NCI-H2227 (cell line): ENCODE measurements at regions not wholly inside any gene's neighbourhood (a gene's known extent, or its start where the extent isn't known, plus 50 kb on each side); places are given as distances from the start of the nearest gene placed in this dataset.
A peak's percentile ranks its signal among the peaks of the same experiment; 100 is the strongest.

Experiments
- DNase-seq: peaks from one replicate; lab custom pipeline; 2025; ENCODE audit not compliant: unreplicated experiment; lab: John Stamatoyannopoulos, UW

- no peak for DNase-seq
Observed at GRCh38 chr1:63112155-63112900, 210.0 kb upstream of the FOXD3 start.

DNA sequence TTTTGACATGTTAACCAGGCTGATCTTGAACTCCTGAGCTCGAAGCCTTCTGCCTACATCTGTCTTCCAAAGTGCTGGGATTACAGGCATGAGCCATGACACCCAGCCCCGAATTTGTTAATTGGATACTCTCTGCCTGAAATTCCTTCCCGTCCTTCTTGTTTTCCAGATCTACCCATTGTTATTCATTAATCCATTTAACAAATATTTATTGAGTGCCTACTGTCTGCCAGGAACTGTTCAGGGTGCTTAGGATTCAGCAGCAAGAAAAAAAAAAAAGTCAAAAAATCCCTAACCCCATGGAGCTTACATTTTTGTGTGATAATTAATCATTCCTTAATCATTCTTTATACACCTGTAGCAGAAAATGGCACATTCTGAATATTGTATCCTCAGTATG lies 206.8 kb upstream of the FOXD3 start:
- no peak for DNase-seq

GRCh38 chr1:63116016-63116415 lies 206.4 kb upstream of the FOXD3 start:
- DNase-seq = no peak

GRCh38 chr1:63119575-63120155 lies 202.7 kb upstream of the FOXD3 start:
- no peak for DNase-seq

- no peak for DNase-seq
Observed at GRCh38 chr1:63122079-63122478, 200.3 kb upstream of the FOXD3 start.

DNA sequence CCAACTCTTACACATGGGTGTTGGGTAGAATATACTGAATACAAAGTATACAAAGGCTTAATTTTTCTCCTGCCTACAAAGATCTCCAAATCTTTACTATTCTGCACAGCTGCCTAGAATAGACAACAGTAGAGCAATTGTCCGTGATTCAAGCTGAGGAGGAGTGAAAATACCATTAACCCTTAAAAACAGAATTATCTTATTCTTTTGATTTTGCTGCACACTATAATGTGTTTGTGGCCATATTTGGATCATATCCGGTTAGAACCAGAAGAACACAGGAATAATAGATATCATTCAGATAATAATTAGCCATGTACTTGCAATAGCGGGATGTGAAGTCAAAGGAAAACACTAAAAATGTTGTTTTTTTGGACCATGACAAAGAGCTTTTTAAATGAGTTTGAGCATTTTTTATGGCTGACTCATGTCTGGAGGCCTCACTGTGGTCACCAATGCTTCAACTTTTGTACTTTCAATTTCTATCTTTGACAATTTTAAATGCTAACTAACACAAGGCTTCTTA lies 197.6 kb upstream of the FOXD3 start:
- no peak for DNase-seq

- no peak for DNase-seq
Observed at GRCh38 chr1:63126104-63126503, 196.3 kb upstream of the FOXD3 start.

DNA sequence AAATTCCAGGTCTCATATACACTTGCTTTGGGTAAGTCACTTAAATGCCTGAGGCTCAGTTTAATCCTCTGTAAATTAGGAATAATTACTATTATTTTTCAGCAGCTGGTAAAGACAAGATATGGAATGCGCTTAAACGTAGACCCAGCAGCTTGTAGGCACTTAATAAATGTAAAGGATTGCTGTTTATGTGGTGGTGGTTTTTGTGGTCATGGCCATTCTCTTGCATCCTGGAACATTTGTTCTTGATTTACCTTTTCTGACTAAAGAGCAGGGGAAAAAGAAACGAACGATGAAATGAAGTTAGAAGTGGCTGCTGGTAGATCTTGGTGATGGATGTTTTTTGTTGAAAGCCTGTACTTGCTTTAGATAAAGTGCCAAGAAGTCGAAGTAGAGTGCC lies 195.0 kb upstream of the FOXD3 start:
- DNase-seq = no peak

DNA sequence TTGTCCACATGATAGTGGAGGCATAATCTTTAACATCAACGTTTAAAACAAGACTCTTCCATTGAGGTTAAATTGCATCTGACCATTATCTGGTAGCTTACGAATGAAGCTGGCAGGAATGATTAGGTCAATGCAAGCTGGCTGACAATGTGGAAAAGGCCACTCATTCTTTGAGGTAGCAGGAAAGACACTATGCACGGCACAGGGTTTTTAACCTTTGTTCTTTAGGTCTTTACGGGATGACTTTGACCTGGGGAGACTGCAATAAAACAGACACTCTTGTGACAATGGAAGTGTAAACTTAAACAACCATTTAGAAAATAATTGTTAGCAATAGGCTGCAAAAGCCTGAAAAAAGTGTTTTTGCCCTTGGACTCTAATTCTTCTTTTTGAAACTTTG lies 193.8 kb upstream of the FOXD3 start:
- no peak for DNase-seq

DNA sequence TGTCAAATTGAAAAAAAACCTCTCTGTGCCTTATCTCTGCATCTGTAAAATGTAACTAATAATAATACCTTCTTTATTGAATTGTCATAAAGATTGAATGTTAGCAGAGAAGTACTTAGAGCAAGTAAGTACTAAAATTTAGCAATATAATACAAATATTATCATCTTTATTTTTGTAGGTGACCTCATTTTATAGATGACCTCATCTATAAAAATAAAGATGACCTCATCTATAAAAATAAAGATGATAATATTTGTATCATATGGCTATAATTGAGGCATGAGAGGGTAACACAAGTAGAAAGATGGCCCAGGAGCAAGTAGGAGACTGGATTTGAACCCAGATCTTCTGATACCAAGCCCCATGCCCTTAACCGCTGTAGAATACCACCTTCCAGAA lies 193.2 kb upstream of the FOXD3 start:
- no peak for DNase-seq

DNA sequence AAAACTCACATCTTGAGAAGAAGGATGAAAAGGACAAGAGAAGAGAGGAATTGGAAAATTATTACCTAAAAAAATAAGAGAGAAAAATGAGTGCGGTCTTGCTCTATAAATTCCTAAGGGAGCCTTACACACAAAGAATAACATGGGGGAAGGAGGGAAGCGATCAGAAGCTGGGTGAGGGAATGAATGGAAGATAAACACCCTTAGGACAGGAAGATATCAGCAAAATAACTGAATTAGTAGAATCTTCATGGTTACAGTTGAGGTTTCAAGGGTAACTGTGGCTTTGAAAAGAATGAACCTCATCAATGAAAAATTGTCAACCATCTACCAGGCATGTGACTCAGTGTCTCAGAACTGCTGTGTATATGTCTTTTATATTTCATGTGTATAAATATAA lies 192.5 kb upstream of the FOXD3 start:
- no peak for DNase-seq

GRCh38 chr1:63134501-63135173 lies 187.7 kb upstream of the FOXD3 start:
- DNase-seq = no peak

- no peak for DNase-seq
Observed at GRCh38 chr1:63135174-63135512, 187.2 kb upstream of the FOXD3 start.

- DNase-seq = no peak
Observed at GRCh38 chr1:63135801-63136200, 186.6 kb upstream of the FOXD3 start.

DNA sequence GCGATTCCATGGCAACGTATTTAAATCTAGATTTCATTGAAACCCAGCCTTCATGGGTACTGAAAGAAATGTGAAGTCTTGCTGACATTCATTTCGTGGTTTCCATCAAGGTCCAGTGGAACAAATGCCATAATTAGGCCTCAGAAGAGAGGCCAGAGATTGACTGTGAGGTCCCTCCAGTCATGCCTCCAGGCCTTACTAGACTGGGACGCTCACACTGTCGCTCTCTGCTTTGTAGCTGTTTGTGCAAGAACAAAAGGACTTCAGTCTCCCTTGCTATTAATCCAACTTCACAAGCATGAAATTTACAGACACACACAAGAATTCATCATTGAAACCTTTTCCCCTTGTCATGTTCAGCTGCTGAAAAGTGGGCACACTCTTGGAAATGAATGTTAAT lies 180.4 kb upstream of the FOXD3 start:
- no peak for DNase-seq

- no peak for DNase-seq
Observed at GRCh38 chr1:63143482-63143881, 178.9 kb upstream of the FOXD3 start.

GRCh38 chr1:63147783-63148182 lies 174.6 kb upstream of the FOXD3 start:
- no peak for DNase-seq

- DNase-seq = peak; percentile 52
Observed at GRCh38 chr1:63148825-63149645, 173.3 kb upstream of the FOXD3 start.

GRCh38 chr1:63152572-63152971 lies 169.8 kb upstream of the FOXD3 start:
- DNase-seq = no peak

DNA sequence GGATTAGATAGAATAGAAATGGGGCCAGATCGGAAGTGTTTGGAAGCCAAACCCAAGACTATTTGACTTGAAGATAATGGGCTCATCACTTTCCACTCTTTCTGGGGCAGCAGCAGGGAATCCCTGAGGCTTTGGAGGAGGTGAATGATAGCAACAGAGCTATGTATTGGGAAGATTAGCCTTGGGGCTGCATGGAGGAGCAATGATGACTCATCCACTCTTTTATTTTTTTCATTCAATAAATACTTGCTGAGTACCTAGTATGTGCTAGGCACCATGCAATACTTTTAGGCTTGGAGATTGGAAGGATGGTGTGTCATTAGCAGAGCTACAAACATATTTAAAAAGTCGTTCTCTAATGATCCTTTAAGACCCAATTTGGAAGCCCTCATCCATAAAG lies 166.9 kb upstream of the FOXD3 start:
- DNase-seq = no peak

DNA sequence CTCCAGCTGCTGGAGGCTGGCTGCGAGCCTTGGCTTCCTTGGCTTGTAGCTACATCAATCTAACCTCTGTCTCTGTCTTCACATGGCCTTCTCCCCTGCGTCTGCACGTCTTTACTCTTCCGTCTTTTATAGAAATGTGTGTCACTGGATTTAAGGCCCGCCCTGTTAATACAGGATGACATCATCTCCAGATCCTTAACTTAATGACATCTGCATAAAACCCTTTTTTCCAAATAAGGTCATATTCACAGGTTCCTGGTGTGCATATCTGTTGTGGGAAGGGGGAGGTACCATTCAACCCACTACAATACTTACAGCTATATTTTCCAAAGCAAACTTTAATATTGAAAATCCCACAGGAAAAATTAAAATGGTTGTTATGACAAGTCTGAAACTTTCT lies 165.3 kb upstream of the FOXD3 start:
- DNase-seq = no peak

DNA sequence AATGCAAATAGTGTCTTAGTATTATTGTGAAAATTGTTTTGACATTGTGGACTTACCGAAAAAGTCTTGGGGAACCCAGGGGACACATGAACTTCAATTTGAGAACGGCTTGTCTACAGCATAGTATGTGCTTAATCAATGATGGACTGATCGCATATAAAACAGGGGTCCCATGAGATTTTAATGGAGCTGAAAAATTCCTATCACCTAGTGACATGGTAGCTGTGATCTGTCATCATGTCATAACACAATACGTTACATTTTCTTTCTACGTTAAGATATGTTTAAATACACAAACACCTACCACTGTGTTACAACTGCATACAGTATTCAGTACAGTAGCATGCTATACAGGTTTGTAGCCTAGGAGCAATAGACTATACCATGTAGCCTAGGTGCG lies 153.3 kb upstream of the FOXD3 start:
- no peak for DNase-seq
